Kidney (tissue), 13 donors: ENCODE measurements at regions not wholly inside any gene's neighbourhood (a gene's known extent, or its start where the extent isn't known, plus 50 kb on each side); places are given as distances from the start of the nearest gene placed in this dataset.

ENCODE experiments used
- DNase-seq, 5 donors: peaks; one replicate each; pipeline ENCODE4 v3.0.0-alpha.2; 2013 to 2020
- FAIRE-seq: peaks from 2 replicates; lab custom pipeline; 2012; peaks lifted over from hg19 to GRCh38; lab: Jason Lieb, UNC
- H3K27ac ChIP-seq, 2 donors: one replicate each; pipeline ENCODE4 v1.7.0; 2013; ENCODE audit warnings: low read depth in 2 of 2, low read length in 2 of 2, inconsistent platforms in 1 of 2
- H3K27me3 ChIP-seq: one replicate; pipeline ENCODE4 v1.7.1; 2013; ENCODE audit warnings: low read length, inconsistent platforms; ENCODE audit not compliant: control insufficient read depth, insufficient read depth
- H3K36me3 ChIP-seq, 3 donors: one replicate each; pipeline versions ENCODE4 v1.7.0 to v1.7.1; 2013; ENCODE audit warnings: low read length in 3 of 3, control low read depth in 1 of 3, inconsistent platforms in 1 of 3; ENCODE audit not compliant: insufficient read depth in 3 of 3, control insufficient read depth in 2 of 3
- H3K4me1 ChIP-seq, 3 donors: one replicate each; pipeline versions ENCODE4 v1.7.0 to v1.7.1; 2013; ENCODE audit warnings: low read length in 3 of 3, inconsistent platforms in 1 of 3, low read depth in 1 of 3; ENCODE audit not compliant: control insufficient read depth in 2 of 3, insufficient read depth in 2 of 3
- H3K4me3 ChIP-seq, 3 donors: one replicate each; pipeline versions ENCODE4 v1.7.0 to v1.8.1; 2013; ENCODE audit warnings: low read length in 3 of 3, control low read depth in 1 of 3, inconsistent platforms in 1 of 3
- H3K9ac ChIP-seq, 3 donors: one replicate each; pipeline versions ENCODE4 v1.7.0 to v1.7.1; 2013; ENCODE audit warnings: low read length in 3 of 3, control low read depth in 1 of 3, inconsistent platforms in 1 of 3
- H3K9me3 ChIP-seq, 3 donors: one replicate each; pipeline versions ENCODE4 v1.7.0 to v1.7.1; 2013; ENCODE audit warnings: low read length in 3 of 3, control low read depth in 1 of 3, inconsistent platforms in 1 of 3; ENCODE audit not compliant: control insufficient read depth in 2 of 3, insufficient read depth in 1 of 3
- CTCF ChIP-seq: IDR thresholded peaks from 3 replicates; pipeline ENCODE4 v1.5.1; 2012; ENCODE audit warnings: mild to moderate bottlenecking, moderate library complexity, borderline replicate concordance; ENCODE audit not compliant: insufficient read depth; ENCODE audit errors: extremely low read depth
- intact Hi-C: fragments of 100-400 bp; cut with DNase I; formaldehyde crosslinking; loops from one replicate; pipeline ENCODE4 v1.11.1; 2022
- donor health status: control.
- donor health status: control.
- donor health status: control.
- donor health status: control.
- donor health status: control.
- donor health status: DM: yes; HTN: yes; CAD: no.
- donor health status: Normal renal cell carcinoma (clear cell type).

DNA sequence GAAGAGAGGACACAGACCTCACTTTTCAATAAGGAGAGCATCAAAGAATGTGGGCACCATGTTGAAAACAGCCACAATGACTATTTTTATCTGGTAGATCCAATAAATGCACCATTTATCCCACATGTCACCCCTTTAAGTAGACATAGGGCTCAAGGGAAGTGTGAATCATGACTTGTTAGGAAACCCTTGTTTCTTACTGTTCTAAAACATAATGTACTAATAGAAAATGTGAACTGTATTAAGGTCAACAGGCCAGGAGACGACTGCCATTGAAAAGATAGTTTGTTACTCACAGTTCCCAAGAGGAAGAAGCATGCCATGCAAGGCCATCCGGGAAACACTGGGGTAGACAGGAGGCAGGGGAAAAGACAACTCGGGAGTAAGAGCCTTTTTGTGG lies 137.7 kb downstream of the EN1 start:
- Histone ChIP-seq H3K36me3 (no peaks in the 10 kb centered on the region), H3K9me3 (no peaks in the 10 kb centered on the region), H3K9ac (no peak overlapping the region), H3K4me1 (no peaks in the 10 kb centered on the region), H3K27me3 (no peaks in the 10 kb centered on the region), H3K4me3 (no peak overlapping the region), H3K27ac (no peak overlapping the region)
- no peak for TF ChIP-seq CTCF
- FAIRE-seq (no peak), DNase-seq (no peak)
- intact Hi-C loops: no loop called here

DNA sequence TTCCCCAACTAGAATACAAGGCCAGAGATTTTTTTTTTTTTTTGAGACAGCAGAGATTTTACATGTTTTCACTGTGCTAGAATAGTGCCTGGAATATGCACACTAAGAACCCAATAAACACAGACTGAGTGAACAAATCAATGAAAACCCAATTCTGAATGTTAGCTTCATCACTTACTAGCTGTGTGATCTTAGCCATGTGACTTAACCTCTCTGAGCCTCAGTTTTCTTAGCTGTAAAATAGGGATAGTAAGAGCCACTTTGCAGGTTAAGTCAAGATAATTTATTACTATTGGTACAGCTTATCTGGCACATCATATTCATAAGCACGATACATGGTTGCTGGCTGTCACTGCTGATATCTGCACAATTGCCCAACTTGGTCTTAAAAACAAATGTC lies 140.6 kb downstream of the EN1 start:
- H3K9me3 ChIP-seq: no peaks in the 10 kb centered on the region
- no peaks in the 10 kb centered on the region for H3K27me3 ChIP-seq
- no peak for TF ChIP-seq CTCF
- H3K27ac ChIP-seq: no peak overlapping the region
- H3K9ac ChIP-seq: no peak overlapping the region
- no peaks in the 10 kb centered on the region for H3K36me3 ChIP-seq
- DNase-seq (no peak), FAIRE-seq (no peak)
- intact Hi-C loops: no loop called here
- H3K4me3 ChIP-seq: no peak overlapping the region
- no peaks in the 10 kb centered on the region for H3K4me1 ChIP-seq

DNA sequence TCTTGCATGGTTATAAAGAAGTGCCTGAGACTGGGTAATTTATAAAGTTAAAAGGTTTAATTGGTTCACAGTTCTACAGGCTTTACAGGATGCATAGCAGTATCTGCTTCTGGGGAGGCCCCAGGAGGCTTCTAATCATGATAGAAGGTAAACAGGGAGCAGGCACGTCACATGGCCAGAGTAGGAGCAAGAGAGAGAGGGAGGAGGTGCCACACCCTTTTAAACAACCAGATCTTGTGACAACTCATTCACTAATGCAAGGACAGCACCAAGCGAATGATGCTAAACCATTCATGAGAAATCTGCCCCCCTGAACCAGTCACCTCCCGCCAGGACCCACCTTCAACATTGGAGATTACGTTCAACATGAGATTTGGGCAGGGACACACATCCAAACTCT lies 141.1 kb downstream of the EN1 start:
- no peak for DNase-seq
- Histone ChIP-seq H3K4me1 (no peaks in the 10 kb centered on the region), H3K27ac (no peak overlapping the region), H3K9ac (no peak overlapping the region), H3K36me3 (no peaks in the 10 kb centered on the region), H3K9me3 (no peaks in the 10 kb centered on the region), H3K27me3 (no peaks in the 10 kb centered on the region), H3K4me3 (no peak overlapping the region)
- intact Hi-C loops: no loop called here
- TF ChIP-seq CTCF: no peak
- FAIRE-seq: no peak

GRCh38 chr2:118705032-118705431 lies 142.4 kb downstream of the EN1 start:
- H3K4me1 ChIP-seq: no peaks in the 10 kb centered on the region
- no peaks in the 10 kb centered on the region for H3K36me3 ChIP-seq
- FAIRE-seq (no peak), DNase-seq (no peak)
- no peak overlapping the region for H3K4me3 ChIP-seq
- no peaks in the 10 kb centered on the region for H3K9me3 ChIP-seq
- no peak overlapping the region for H3K9ac ChIP-seq
- H3K27me3 ChIP-seq: no peaks in the 10 kb centered on the region
- no peak overlapping the region for H3K27ac ChIP-seq
- intact Hi-C loops: no loop called here
- TF ChIP-seq CTCF: no peak
